ENCODE measurements at regions not wholly inside any gene's neighbourhood (a gene's known extent, or its start where the extent isn't known, plus 50 kb on each side); places are given as distances from the start of the nearest gene placed in this dataset.

- TF ChIP-seq CTCF (IDR thresholded peaks at IDR 0.05; ENCODE audit: low read depth, low read length), result no peak
- DNase-seq (ENCODE audit: extremely low read depth, low read depth), result no peak
Measured at GRCh38 chr4:115234405-115235093, 121.1 kb upstream of the NDST4 start.

GRCh38 chr4:115233600-115233999 is 120.2 kb upstream of the NDST4 start:
- no peak for DNase-seq (ENCODE audit: extremely low read depth, low read depth)
- TF ChIP-seq CTCF (IDR thresholded peaks at IDR 0.05; ENCODE audit: low read depth, low read length), result no peak

- DNase-seq (ENCODE audit: extremely low read depth, low read depth), result no peak
- no peak for TF ChIP-seq CTCF (IDR thresholded peaks at IDR 0.05; ENCODE audit: low read depth, low read length)
Measured at GRCh38 chr4:115229873-115230272, 116.5 kb upstream of the NDST4 start.

- no peak for DNase-seq (ENCODE audit: extremely low read depth, low read depth)
- TF ChIP-seq CTCF (IDR thresholded peaks at IDR 0.05; ENCODE audit: low read depth, low read length), result no peak
Measured at GRCh38 chr4:115228851-115229250, 115.4 kb upstream of the NDST4 start.

GRCh38 chr4:115222061-115222460 is 108.6 kb upstream of the NDST4 start:
- no peak for DNase-seq (ENCODE audit: extremely low read depth, low read depth)
- no peak for TF ChIP-seq CTCF (IDR thresholded peaks at IDR 0.05; ENCODE audit: low read depth, low read length)

- no peak for DNase-seq (ENCODE audit: extremely low read depth, low read depth)
- no peak for TF ChIP-seq CTCF (IDR thresholded peaks at IDR 0.05; ENCODE audit: low read depth, low read length)
Measured at GRCh38 chr4:115219862-115220261, 106.4 kb upstream of the NDST4 start.

- no peak for DNase-seq (ENCODE audit: extremely low read depth, low read depth)
- no peak for TF ChIP-seq CTCF (IDR thresholded peaks at IDR 0.05; ENCODE audit: low read depth, low read length)
Measured at GRCh38 chr4:115219315-115219860, 106.0 kb upstream of the NDST4 start.
